Osteoblast (primary cell): ENCODE measurements at regions not wholly inside any gene's neighbourhood (a gene's known extent, or its start where the extent isn't known, plus 50 kb on each side); places are given as distances from the start of the nearest gene placed in this dataset.

Experiments
- DNase-seq: peaks from one replicate; pipeline ENCODE4 v3.0.0; 2011; ENCODE audit warnings: low spot score, mixed read lengths; ENCODE audit not compliant: insufficient read length; ENCODE audit errors: missing footprints
- H2AFZ ChIP-seq: 2 replicates; pipeline ENCODE4 v1.6.0; 2011; ENCODE audit warnings: mild to moderate bottlenecking, low read length
- H3K27ac ChIP-seq: 2 replicates; pipeline ENCODE4 v1.5.1; 2011; ENCODE audit warnings: mild to moderate bottlenecking, low read depth, low read length, moderate library complexity
- H3K27me3 ChIP-seq: 2 replicates; pipeline ENCODE4 v1.6.0; 2012; ENCODE audit warnings: mild to moderate bottlenecking, control low read depth, inconsistent platforms, low read length, moderate library complexity; ENCODE audit not compliant: insufficient read depth
- H3K36me3 ChIP-seq: 2 replicates; pipeline ENCODE4 v1.5.1; 2011; ENCODE audit warnings: mild to moderate bottlenecking, low read length, control low read depth, moderate library complexity; ENCODE audit not compliant: insufficient read depth
- H3K4me1 ChIP-seq: 2 replicates; pipeline ENCODE4 v1.5.1; 2011; ENCODE audit warnings: mild to moderate bottlenecking, low read length, control low read depth, moderate library complexity; ENCODE audit not compliant: insufficient read depth
- H3K4me2 ChIP-seq: 2 replicates; pipeline ENCODE4 v1.6.0; 2011; ENCODE audit warnings: mild to moderate bottlenecking, low read length; ENCODE audit not compliant: insufficient read depth
- H3K4me3 ChIP-seq: fragments of 200-600 bp; sonication (generic); 3 replicates; pipeline ENCODE4 v1.5.1; 2012; ENCODE audit warnings: mild to moderate bottlenecking, low read length, inconsistent platforms; ENCODE audit not compliant: insufficient read depth
- H3K79me2 ChIP-seq: 2 replicates; pipeline ENCODE4 v1.6.0; 2012; ENCODE audit warnings: mild to moderate bottlenecking, low read length, control low read depth, inconsistent platforms; ENCODE audit not compliant: insufficient read depth
- H3K9me3 ChIP-seq: 2 replicates; pipeline ENCODE4 v1.5.1; 2011; ENCODE audit warnings: low read depth, low read length, control low read depth
- H4K20me1 ChIP-seq: 2 replicates; pipeline ENCODE4 v1.6.0; 2012; ENCODE audit warnings: mild to moderate bottlenecking, low read length, control low read depth; ENCODE audit not compliant: insufficient read depth
- TF ChIP-seq, protein P1 (sequence below): IDR thresholded peaks from 2 replicates; pipeline ENCODE4 v1.5.1; 2011; ENCODE audit warnings: mild to moderate bottlenecking, low read depth, low read length, moderate library complexity; ENCODE audit errors: extremely low read depth

- Histone ChIP-seq H3K9me3 (no peaks in the 10 kb centered on the region), H3K36me3 (no peaks in the 10 kb centered on the region), H4K20me1 (no peaks in the 10 kb centered on the region), H3K27ac (no peak overlapping the region), H3K4me2 (no peak overlapping the region), H3K79me2 (no peaks in the 10 kb centered on the region), H2AFZ (no peak overlapping the region), H3K4me3 (no peak overlapping the region), H3K4me1 (no peaks in the 10 kb centered on the region), H3K27me3 (no peaks in the 10 kb centered on the region)
- no peak for DNase-seq
- TF ChIP-seq, protein P1, sequence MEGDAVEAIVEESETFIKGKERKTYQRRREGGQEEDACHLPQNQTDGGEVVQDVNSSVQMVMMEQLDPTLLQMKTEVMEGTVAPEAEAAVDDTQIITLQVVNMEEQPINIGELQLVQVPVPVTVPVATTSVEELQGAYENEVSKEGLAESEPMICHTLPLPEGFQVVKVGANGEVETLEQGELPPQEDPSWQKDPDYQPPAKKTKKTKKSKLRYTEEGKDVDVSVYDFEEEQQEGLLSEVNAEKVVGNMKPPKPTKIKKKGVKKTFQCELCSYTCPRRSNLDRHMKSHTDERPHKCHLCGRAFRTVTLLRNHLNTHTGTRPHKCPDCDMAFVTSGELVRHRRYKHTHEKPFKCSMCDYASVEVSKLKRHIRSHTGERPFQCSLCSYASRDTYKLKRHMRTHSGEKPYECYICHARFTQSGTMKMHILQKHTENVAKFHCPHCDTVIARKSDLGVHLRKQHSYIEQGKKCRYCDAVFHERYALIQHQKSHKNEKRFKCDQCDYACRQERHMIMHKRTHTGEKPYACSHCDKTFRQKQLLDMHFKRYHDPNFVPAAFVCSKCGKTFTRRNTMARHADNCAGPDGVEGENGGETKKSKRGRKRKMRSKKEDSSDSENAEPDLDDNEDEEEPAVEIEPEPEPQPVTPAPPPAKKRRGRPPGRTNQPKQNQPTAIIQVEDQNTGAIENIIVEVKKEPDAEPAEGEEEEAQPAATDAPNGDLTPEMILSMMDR: no peak
Observed at GRCh38 chr4:117481742-117482141, 396.4 kb upstream of the TRAM1L1 start.

- Histone ChIP-seq H3K9me3 (no peaks in the 10 kb centered on the region), H3K27me3 (no peaks in the 10 kb centered on the region)
Observed at GRCh38 chr4:117488692-117489091, 403.3 kb upstream of the TRAM1L1 start.

GRCh38 chr4:117489107-117489506 is 403.7 kb upstream of the TRAM1L1 start:
- Histone ChIP-seq H3K27me3 (no peaks in the 10 kb centered on the region), H2AFZ (no peak overlapping the region), H3K4me3 (no peak overlapping the region), H4K20me1 (no peaks in the 10 kb centered on the region), H3K9me3 (no peaks in the 10 kb centered on the region), H3K27ac (no peak overlapping the region), H3K4me2 (no peak overlapping the region), H3K36me3 (no peaks in the 10 kb centered on the region), H3K79me2 (no peaks in the 10 kb centered on the region), H3K4me1 (no peaks in the 10 kb centered on the region)
- DNase-seq: no peak
- TF ChIP-seq, protein P1: no peak

More at GRCh38 chr4:117488692-117489091, 403.3 kb upstream of the TRAM1L1 start:
- Histone ChIP-seq H3K4me1 (no peaks in the 10 kb centered on the region), H3K4me2 (no peak overlapping the region), H3K36me3 (no peaks in the 10 kb centered on the region), H3K27ac (no peak overlapping the region), H3K4me3 (no peak overlapping the region), H2AFZ (no peak overlapping the region), H4K20me1 (no peaks in the 10 kb centered on the region), H3K79me2 (no peaks in the 10 kb centered on the region)
- TF ChIP-seq, protein P1: no peak
- no peak for DNase-seq

DNA sequence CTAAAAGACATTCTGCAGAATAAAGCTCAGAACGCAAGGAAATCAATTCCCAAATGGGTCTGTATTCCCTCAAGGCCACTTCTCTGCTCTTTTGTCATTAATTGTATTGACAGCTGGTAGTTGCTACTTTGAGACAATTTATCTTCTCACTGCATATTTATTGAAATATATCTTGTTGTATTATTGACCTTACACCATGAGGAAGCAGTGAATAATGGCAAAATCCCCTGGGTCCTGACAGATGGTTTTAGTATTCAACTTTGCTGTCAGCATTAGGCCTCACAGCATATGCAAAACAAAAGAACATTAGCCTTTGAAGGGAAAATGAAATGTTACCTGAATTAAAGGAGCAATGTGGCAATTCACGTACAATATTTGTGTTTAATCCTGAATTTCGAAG is 406.1 kb upstream of the TRAM1L1 start:
- no peak for DNase-seq
- Histone ChIP-seq H3K79me2 (no peaks in the 10 kb centered on the region), H3K4me1 (no peaks in the 10 kb centered on the region), H3K9me3 (no peaks in the 10 kb centered on the region), H3K27ac (no peak overlapping the region), H4K20me1 (no peaks in the 10 kb centered on the region), H3K36me3 (no peaks in the 10 kb centered on the region), H3K27me3 (no peaks in the 10 kb centered on the region), H2AFZ (no peak overlapping the region), H3K4me3 (no peak overlapping the region), H3K4me2 (no peak overlapping the region)
- TF ChIP-seq, protein P1: no peak
